KBM-7 (cell line): ENCODE measurements at regions not wholly inside any gene's neighbourhood (a gene's known extent, or its start where the extent isn't known, plus 50 kb on each side); places are given as distances from the start of the nearest gene placed in this dataset.
"Not testable (repeated sequence)": the region's sequence is repeated elsewhere in the genome, so short reads cannot be mapped to it uniquely, and the experiment has no call there.

Source experiments
- DNase-seq: peaks from one replicate; pipeline ENCODE4 v3.0.0-alpha.2; 2015
- in situ Hi-C: fragments of 300-500 bp; cut with MboI; formaldehyde crosslinking; loops from 2 replicates; pipeline ENCODE4 v1.14.3; 2020; ENCODE audit warnings: low sequenced_read_pairs, low pct_unique_long_range_greater_than_20kb, mixed read lengths

- no peak for DNase-seq
- in situ Hi-C loops, result no loop called here
Observed at GRCh38 chr10:29714096-29714874, 79.5 kb upstream of the SVIL start.

- in situ Hi-C loops, result no loop called here
- no peak for DNase-seq
Observed at GRCh38 chr10:29713450-29713849, 78.7 kb upstream of the SVIL start.

- in situ Hi-C loops, result no loop called here
- DNase-seq, result no peak
Observed at GRCh38 chr10:29712108-29712507, 77.3 kb upstream of the SVIL start.

- DNase-seq, result no peak
- in situ Hi-C loops, result no loop called here
Observed at GRCh38 chr10:29710128-29710527, 75.4 kb upstream of the SVIL start.

- DNase-seq, result no peak
- in situ Hi-C loops, result no loop called here
Observed at GRCh38 chr10:29709484-29710002, 74.8 kb upstream of the SVIL start.

- no peak for DNase-seq
- in situ Hi-C loops, result no loop called here
Observed at GRCh38 chr10:29703271-29703670, 68.5 kb upstream of the SVIL start.

GRCh38 chr10:29702273-29703164 lies 67.7 kb upstream of the SVIL start:
- peak; percentile 15 for DNase-seq
- in situ Hi-C loops, result no loop called here

GRCh38 chr10:29701306-29701705 lies 66.5 kb upstream of the SVIL start:
- no peak for DNase-seq
- in situ Hi-C loops, result no loop called here

GRCh38 chr10:29699621-29700020 lies 64.8 kb upstream of the SVIL start:
- no peak for DNase-seq
- in situ Hi-C loops, result no loop called here

GRCh38 chr10:29698773-29699490 lies 64.2 kb upstream of the SVIL start:
- in situ Hi-C loops, result no loop called here
- DNase-seq, result no peak

- DNase-seq, in situ Hi-C loops: not testable (repeated sequence)
Observed at GRCh38 chr10:29696581-29696980, 61.8 kb upstream of the SVIL start.

- DNase-seq, result no peak
- in situ Hi-C loops, result no loop called here
Observed at GRCh38 chr10:29694121-29694520, 59.4 kb upstream of the SVIL start.

GRCh38 chr10:29692121-29692539 lies 57.4 kb upstream of the SVIL start:
- in situ Hi-C loops, result no loop called here
- DNase-seq, result no peak

GRCh38 chr10:29691564-29692072 lies 56.8 kb upstream of the SVIL start:
- no peak for DNase-seq
- in situ Hi-C loops, result no loop called here

GRCh38 chr10:29689001-29689400 lies 54.2 kb upstream of the SVIL start:
- DNase-seq, result peak; percentile 20
- in situ Hi-C loops, result no loop called here

- no peak for DNase-seq
- in situ Hi-C loops, result no loop called here
Observed at GRCh38 chr10:29688230-29688661, 53.5 kb upstream of the SVIL start.

- no peak for DNase-seq
- in situ Hi-C loops, result no loop called here
Observed at GRCh38 chr10:29687421-29688164, 52.8 kb upstream of the SVIL start.

GRCh38 chr10:29685506-29685905 lies 50.7 kb upstream of the SVIL start:
- in situ Hi-C loops, result no loop called here
- no peak for DNase-seq
